K562 (cell line): ENCODE measurements at regions not wholly inside any gene's neighbourhood (a gene's known extent, or its start where the extent isn't known, plus 50 kb on each side); places are given as distances from the start of the nearest gene placed in this dataset.

Source experiments
- ESRRA ChIP-seq: fragments of 450-650 bp; IDR thresholded peaks from 2 replicates; pipeline ENCODE4 v1.6.1; 2014; ENCODE audit warnings: low read depth, mild to moderate bottlenecking, moderate library complexity, borderline replicate concordance
- FOSL1 ChIP-seq: fragments of 200-800 bp; sonication (Bioruptor generic); conservative IDR thresholded peaks from 2 replicates; pipeline ENCODE4 v1.6.1; 2016; ENCODE audit warnings: missing genetic modification characterization, missing compliant biosample characterization
- FOXJ2 ChIP-seq: fragments of 200-800 bp; sonication (Bioruptor generic); IDR thresholded peaks from 2 replicates; pipeline ENCODE4 v1.6.1; 2016; ENCODE audit warnings: missing genetic modification characterization, missing compliant biosample characterization
- KDM1A ChIP-seq, 2 experiments: fragments of 450-650 bp; IDR thresholded peaks; 2 replicates each; pipeline ENCODE4 v1.6.1; 2016; ENCODE audit warnings: mild to moderate bottlenecking in 2 of 2
- NR2C1 ChIP-seq, 2 experiments: fragments of 450-650 bp; IDR thresholded peaks; 2 replicates each; pipeline ENCODE4 v1.6.1; 2017; ENCODE audit warnings: mild to moderate bottlenecking in 2 of 2, antibody characterized with exemption in 1 of 2, inconsistent platforms in 1 of 2, missing compliant biosample characterization in 1 of 2, missing genetic modification characterization in 1 of 2
- POU5F1 ChIP-seq: fragments of 150-350 bp; IDR thresholded peaks from 2 replicates; pipeline ENCODE4 v1.6.1; 2014; ENCODE audit warnings: borderline replicate concordance, low read length, low read depth, mild to moderate bottlenecking; ENCODE audit not compliant: partially characterized antibody
- SMC3 ChIP-seq: conservative IDR thresholded peaks from 2 replicates; pipeline ENCODE4 v1.6.1; 2011; ENCODE audit warnings: low read depth, low read length, improper control_type of control experiment; ENCODE audit not compliant: insufficient read depth
- TEAD4 ChIP-seq, 2 experiments: sonication (generic) in 1 of 2; formaldehyde crosslinking in 1 of 2; IDR thresholded peaks; 2 replicates each; pipeline versions ENCODE4 v1.6.1 to v1.8.0; 2012 to 2022; ENCODE audit warnings: borderline replicate concordance in 1 of 2, inconsistent platforms in 1 of 2, low read length in 1 of 2, mild to moderate bottlenecking in 1 of 2, missing genetic modification reagents in 1 of 2
- ZNF41 ChIP-seq: fragments of 250-450 bp; sonication (Bioruptor Pico); conservative IDR thresholded peaks from 2 replicates; pipeline ENCODE4 v1.4.0; 2020; ENCODE audit warnings: mild to moderate bottlenecking
- ZNF583 ChIP-seq: fragments of 250-450 bp; sonication (Bioruptor Pico); IDR thresholded peaks from 2 replicates; pipeline ENCODE4 v1.4.0; 2020
- ZNF695 ChIP-seq: fragments of 450-650 bp; formaldehyde crosslinking; IDR thresholded peaks from 2 replicates; pipeline ENCODE4 v1.4.0; 2020; ENCODE audit warnings: mild to moderate bottlenecking, moderate library complexity
- ZNF707 ChIP-seq: fragments of 250-450 bp; sonication (Bioruptor Pico); conservative IDR thresholded peaks from 2 replicates; pipeline ENCODE4 v1.8.0; 2022; ENCODE audit warnings: inconsistent platforms, mild to moderate bottlenecking, moderate library complexity
- ZNF766 ChIP-seq: fragments of 200-800 bp; sonication (Bioruptor generic); conservative IDR thresholded peaks from 2 replicates; pipeline ENCODE4 v1.6.1; 2016; ENCODE audit warnings: missing genetic modification characterization, missing compliant biosample characterization
- TF ChIP-seq, protein P1 (sequence below), 2 experiments: fragments of 200-800 bp in 1 of 2; sonication (Bioruptor generic) in 1 of 2; sonication (generic) in 1 of 2; formaldehyde crosslinking in 1 of 2; IDR thresholded peaks in 1 of 2; conservative IDR thresholded peaks in 1 of 2; 2 replicates each; pipeline versions ENCODE4 v1.5.0 to v1.6.1; 2016 to 2020; ENCODE audit warnings: missing compliant biosample characterization in 1 of 2, missing genetic modification characterization in 1 of 2, missing genetic modification reagents in 1 of 2

DNA sequence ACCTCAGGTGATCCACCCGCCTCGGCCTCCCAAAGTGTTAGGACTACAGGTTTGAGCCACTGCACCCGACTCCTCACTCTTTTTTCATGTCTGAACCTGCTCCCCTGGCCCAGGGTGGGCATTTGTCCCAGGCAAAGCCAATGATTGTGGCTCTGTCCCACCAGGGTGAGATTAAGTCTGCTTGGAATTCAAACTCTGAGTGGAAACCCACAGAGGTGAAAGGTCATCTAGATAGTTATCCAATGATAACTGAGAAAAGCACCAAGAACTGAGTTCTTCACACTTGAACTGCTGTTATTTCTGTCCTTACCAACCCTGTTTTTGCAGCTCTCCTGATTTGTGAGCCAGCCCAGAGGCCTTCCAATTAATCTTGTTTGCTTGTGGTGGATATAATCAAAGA lies 62.4 kb upstream of the ACVR1 start (continued):
- TF ChIP-seq, protein P1, sequence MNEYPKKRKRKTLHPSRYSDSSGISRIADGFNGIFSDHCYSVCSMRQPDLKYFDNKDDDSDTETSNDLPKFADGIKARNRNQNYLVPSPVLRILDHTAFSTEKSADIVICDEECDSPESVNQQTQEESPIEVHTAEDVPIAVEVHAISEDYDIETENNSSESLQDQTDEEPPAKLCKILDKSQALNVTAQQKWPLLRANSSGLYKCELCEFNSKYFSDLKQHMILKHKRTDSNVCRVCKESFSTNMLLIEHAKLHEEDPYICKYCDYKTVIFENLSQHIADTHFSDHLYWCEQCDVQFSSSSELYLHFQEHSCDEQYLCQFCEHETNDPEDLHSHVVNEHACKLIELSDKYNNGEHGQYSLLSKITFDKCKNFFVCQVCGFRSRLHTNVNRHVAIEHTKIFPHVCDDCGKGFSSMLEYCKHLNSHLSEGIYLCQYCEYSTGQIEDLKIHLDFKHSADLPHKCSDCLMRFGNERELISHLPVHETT (CRISPR knock-in tag; conservative IDR thresholded peaks at IDR 0.05 in 1 of 2, IDR thresholded peaks at IDR 0.05 in 1 of 2), result 0 out of 4 replicates have a peak, but pooled peaks of 1 of the 2 experiments have one; percentile 12
- TF ChIP-seq ZNF41 (CRISPR knock-in tag) (no peak), ZNF766 (CRISPR knock-in tag) (0 out of 2 replicates have a peak, but pooled peaks have one; percentile 21), NR2C1 (IDR thresholded peaks at IDR 0.05) (peak; percentile 81), NR2C1 (tag; IDR thresholded peaks at IDR 0.05) (peak; percentile 90), ZNF583 (0 out of 2 replicates have a peak, but pooled peaks have one; percentile 16), POU5F1 (no peak), ZNF707 (CRISPR knock-in tag) (peak; percentile 68; the same call in 1 of the 2 replicates), TEAD4 (IDR thresholded peaks at IDR 0.05; ENCODE audit: low read length) (peak; percentile 73), TEAD4 (CRISPR knock-in tag; IDR thresholded peaks at IDR 0.05; ENCODE audit: borderline replicate concordance) (no peak), SMC3 (no peak), FOXJ2 (peak; percentile 22; the same call in 1 of the 2 replicates), KDM1A (IDR thresholded peaks at IDR 0.05) (peak; percentile 24 to 34; a peak in 1 of 4 replicates), ZNF695 (CRISPR knock-in tag) (0 out of 2 replicates have a peak, but pooled peaks have one; percentile 61), FOSL1 (0 out of 2 replicates have a peak, but pooled peaks have one; percentile 7), ESRRA (no peak; the same call in 1 of the 2 replicates)
